ENCODE measurements at regions not wholly inside any gene's neighbourhood (a gene's known extent, or its start where the extent isn't known, plus 50 kb on each side); places are given as distances from the start of the nearest gene placed in this dataset.
"Not testable (repeated sequence)": the region's sequence is repeated elsewhere in the genome, so short reads cannot be mapped to it uniquely, and the experiment has no call there.

DNA sequence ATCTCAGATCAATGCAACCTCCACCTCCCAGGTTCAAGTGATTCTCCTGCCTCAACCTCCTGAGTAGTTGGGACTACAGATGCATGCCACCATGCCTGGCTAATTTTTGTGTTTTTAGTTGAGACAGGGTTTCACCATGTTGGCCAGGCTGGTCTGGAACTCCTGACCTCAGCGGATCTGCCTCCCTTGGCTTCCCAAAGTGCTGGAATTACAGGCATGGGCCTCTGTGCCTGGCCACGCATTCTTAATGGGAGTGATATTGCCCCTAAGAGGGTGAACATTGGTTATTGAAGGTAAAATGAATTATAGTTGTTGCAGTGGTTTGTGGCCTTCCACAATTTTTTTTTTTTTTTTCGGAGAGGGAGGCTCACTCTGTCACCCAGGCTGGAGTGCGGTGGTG, 309.5 kb upstream of the ZNF337 start:
- not testable (repeated sequence) for H3K27ac ChIP-seq (ENCODE audit: low read length); H3K9me3 ChIP-seq (ENCODE audit: control insufficient read depth in 1 of 2, low read length in 2 of 2); H3K36me3 ChIP-seq (ENCODE audit: control insufficient read depth in 1 of 2, insufficient read depth in 2 of 2, low read length in 2 of 2); H3K4me1 ChIP-seq (ENCODE audit: control insufficient read depth in 1 of 2, insufficient read depth in 2 of 2, low read length in 2 of 2); H3K27me3 ChIP-seq (ENCODE audit: low read depth, low read length); H3K4me3 ChIP-seq (ENCODE audit: low read depth in 1 of 2, low read length in 2 of 2)

DNA sequence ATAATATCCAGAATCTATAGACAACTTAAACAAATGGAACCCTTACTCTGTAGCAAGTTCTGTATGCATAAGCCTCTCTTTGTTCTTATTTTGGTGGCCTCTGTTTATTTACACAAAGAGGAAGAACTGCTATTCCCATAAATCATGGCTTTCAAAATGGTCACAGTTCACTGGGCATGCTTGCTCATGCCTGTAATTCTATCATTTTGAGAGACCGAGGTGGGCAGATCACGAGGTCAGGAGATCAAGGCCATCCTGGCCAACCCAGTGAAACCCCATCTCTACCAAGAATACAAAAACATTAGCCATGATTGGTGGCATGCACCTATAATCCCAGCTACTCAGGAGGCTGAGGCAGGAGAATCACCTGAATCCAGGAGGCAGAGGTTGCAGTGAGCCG, 307.3 kb upstream of the ZNF337 start:
- H3K4me1 ChIP-seq (ENCODE audit: control insufficient read depth in 1 of 2, insufficient read depth in 2 of 2, low read length in 2 of 2); H3K9me3 ChIP-seq (ENCODE audit: control insufficient read depth in 1 of 2, low read length in 2 of 2); H3K36me3 ChIP-seq (ENCODE audit: control insufficient read depth in 1 of 2, insufficient read depth in 2 of 2, low read length in 2 of 2); H3K27ac ChIP-seq (ENCODE audit: low read length); H3K27me3 ChIP-seq (ENCODE audit: low read depth, low read length); H3K4me3 ChIP-seq (ENCODE audit: low read depth in 1 of 2, low read length in 2 of 2): not testable (repeated sequence)

DNA sequence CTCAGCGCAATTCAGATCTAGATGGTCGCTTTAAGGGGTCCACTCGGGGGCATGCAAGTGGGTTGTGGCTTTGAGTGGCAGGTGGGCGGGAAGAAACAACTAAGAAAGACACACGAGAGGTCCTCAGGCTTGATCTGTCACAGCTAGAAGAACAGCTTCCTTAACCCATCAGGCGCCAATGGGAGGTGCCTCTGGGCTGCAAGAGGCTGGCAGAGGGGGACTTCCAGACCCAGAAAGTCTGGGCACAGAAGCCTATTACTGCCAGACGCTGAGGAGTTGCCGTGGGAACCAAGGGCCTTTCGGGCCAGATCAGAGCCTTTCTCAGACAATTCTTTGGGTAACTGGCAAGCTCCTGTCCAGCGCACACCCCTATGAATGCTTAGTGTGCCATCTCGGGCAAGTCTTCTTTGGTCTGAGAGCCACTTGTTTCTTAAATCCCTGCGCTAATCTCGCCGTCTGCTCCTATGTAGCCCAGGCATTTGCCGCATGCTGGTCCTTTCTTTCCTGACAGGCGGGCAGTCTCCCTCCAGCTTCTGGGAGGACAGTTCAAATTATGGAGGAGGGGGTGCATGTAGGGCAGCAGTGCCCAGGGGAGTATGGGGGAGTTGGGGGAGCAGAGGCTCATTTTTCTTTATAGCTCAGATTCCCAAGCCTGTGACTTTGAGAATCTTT, 300.9 kb upstream of the ZNF337 start:
- not testable (repeated sequence) for H3K27ac ChIP-seq (ENCODE audit: low read length); H3K4me3 ChIP-seq (ENCODE audit: low read depth in 1 of 2, low read length in 2 of 2); H3K4me1 ChIP-seq (ENCODE audit: control insufficient read depth in 1 of 2, insufficient read depth in 2 of 2, low read length in 2 of 2); H3K9me3 ChIP-seq (ENCODE audit: control insufficient read depth in 1 of 2, low read length in 2 of 2); H3K36me3 ChIP-seq (ENCODE audit: control insufficient read depth in 1 of 2, insufficient read depth in 2 of 2, low read length in 2 of 2); H3K27me3 ChIP-seq (ENCODE audit: low read depth, low read length)

DNA sequence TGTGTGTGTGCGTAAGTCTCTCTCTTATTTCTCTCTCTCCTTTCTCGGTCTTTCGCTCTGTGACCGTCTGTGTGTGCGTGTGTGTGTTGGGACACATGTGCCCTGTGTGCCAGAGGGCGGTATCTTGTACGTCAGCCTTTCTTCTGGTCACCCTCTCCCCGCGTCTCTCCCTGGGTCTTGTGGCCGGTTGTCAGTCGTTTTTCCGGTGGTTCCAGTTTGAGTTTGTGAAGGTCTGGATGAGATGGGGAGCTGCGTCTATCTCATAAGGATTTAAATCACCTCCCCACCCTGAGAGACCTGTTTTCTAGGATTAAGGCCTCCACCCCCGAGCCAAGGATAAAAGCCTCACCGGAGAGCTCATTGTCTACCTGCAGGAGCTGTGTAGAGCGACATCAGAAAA, 295.5 kb upstream of the ZNF337 start:
- Histone ChIP-seq H3K9me3 (ENCODE audit: control insufficient read depth in 1 of 2, low read length in 2 of 2) (no peaks in the 10 kb centered on the region), H3K4me1 (ENCODE audit: control insufficient read depth in 1 of 2, insufficient read depth in 2 of 2, low read length in 2 of 2) (no peaks in the 10 kb centered on the region), H3K4me3 (ENCODE audit: low read depth in 1 of 2, low read length in 2 of 2) (no peak overlapping the region), H3K27me3 (ENCODE audit: low read depth, low read length) (no peaks in the 10 kb centered on the region), H3K27ac (ENCODE audit: low read length) (no peak overlapping the region), H3K36me3 (ENCODE audit: control insufficient read depth in 1 of 2, insufficient read depth in 2 of 2, low read length in 2 of 2) (no peaks in the 10 kb centered on the region)

DNA sequence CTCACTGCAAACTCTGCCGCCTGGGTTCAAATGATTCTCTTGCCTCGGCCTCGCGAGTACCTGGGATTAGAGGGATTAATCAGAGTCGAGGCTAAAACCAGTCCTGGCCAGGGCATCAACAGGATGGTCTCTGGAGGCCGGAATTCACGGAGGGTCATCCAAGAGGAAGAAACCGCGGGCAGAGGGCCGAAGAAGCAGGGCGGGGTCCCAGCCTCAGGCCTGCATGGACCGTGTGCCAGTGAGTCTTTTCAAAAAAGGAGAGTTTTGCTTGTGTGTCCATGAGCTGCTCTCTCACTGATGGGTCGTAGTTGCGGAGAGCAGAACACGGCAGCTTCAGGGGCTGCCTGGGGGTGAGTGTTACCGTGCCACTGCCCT, 295.1 kb upstream of the ZNF337 start:
- no peak overlapping the region for H3K27ac ChIP-seq (ENCODE audit: low read length)
- H3K36me3 ChIP-seq (ENCODE audit: control insufficient read depth in 1 of 2, insufficient read depth in 2 of 2, low read length in 2 of 2) = no peaks in the 10 kb centered on the region
- H3K9me3 ChIP-seq (ENCODE audit: control insufficient read depth in 1 of 2, low read length in 2 of 2) = no peaks in the 10 kb centered on the region
- H3K4me3 ChIP-seq (ENCODE audit: low read depth in 1 of 2, low read length in 2 of 2) = no peak overlapping the region
- H3K4me1 ChIP-seq (ENCODE audit: control insufficient read depth in 1 of 2, insufficient read depth in 2 of 2, low read length in 2 of 2) = no peaks in the 10 kb centered on the region
- no peaks in the 10 kb centered on the region for H3K27me3 ChIP-seq (ENCODE audit: low read depth, low read length)

DNA sequence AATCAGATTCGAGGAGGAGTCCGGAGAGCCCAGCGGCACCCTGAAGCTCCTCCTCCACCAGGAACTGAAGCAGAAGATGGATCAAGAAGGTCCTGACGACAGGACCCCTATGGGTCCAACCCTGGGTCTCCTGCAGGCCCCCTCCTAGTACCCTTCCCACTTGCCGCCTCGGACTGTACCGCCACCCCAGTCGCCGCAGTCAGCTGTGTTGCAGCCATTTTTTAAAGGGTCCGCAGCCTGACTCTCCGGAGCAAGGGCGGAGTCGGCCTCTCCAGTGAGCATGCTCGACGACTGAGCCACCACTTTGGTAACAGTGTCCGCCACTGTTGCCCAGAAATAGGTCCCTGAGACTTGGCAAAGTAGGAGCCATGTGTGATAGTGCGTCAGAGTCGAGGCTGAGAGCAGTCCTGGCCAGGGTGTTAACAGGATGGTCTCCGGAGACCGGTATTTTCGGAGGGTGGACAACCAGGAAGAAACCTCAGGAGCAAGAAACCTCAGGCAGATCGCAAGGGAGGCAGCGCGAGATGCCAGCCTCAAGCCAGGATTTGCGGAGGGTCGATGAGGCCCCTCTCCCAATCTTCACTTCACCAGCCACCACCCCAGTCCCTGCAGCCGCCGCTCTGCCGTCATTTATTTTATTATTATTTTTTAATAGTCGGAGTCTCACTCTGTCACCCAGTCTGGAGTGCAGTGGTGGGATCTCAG, 294.6 kb upstream of the ZNF337 start:
- H3K27ac ChIP-seq (ENCODE audit: low read length) = no peak overlapping the region
- no peaks in the 10 kb centered on the region for H3K9me3 ChIP-seq (ENCODE audit: control insufficient read depth in 1 of 2, low read length in 2 of 2)
- H3K36me3 ChIP-seq (ENCODE audit: control insufficient read depth in 1 of 2, insufficient read depth in 2 of 2, low read length in 2 of 2) = no peaks in the 10 kb centered on the region
- H3K27me3 ChIP-seq (ENCODE audit: low read depth, low read length) = no peaks in the 10 kb centered on the region
- no peak overlapping the region for H3K4me3 ChIP-seq (ENCODE audit: low read depth in 1 of 2, low read length in 2 of 2)
- H3K4me1 ChIP-seq (ENCODE audit: control insufficient read depth in 1 of 2, insufficient read depth in 2 of 2, low read length in 2 of 2) = no peaks in the 10 kb centered on the region

DNA sequence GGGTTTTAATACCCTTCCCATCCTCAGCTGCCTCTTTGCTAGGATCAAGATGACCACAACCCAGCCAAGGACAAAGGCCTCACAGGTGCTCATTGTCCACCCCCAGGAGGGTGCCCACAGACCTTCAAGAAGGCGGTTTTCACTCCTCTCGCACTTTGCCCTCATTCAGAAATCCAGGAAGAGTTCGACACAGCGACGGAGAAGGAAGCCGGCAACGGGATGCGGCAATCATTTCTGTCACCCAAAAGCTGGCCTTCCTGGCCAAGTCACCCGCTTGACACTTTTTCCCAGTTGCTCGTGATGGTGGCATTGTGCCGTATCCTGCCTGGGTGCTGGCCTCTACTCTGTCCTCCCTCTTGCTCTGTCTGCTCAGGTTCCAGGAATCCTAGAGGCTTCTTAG, 293.0 kb upstream of the ZNF337 start:
- H3K4me3 ChIP-seq (ENCODE audit: low read depth in 1 of 2, low read length in 2 of 2); H3K27me3 ChIP-seq (ENCODE audit: low read depth, low read length); H3K4me1 ChIP-seq (ENCODE audit: control insufficient read depth in 1 of 2, insufficient read depth in 2 of 2, low read length in 2 of 2); H3K36me3 ChIP-seq (ENCODE audit: control insufficient read depth in 1 of 2, insufficient read depth in 2 of 2, low read length in 2 of 2); H3K27ac ChIP-seq (ENCODE audit: low read length); H3K9me3 ChIP-seq (ENCODE audit: control insufficient read depth in 1 of 2, low read length in 2 of 2): not testable (repeated sequence)

DNA sequence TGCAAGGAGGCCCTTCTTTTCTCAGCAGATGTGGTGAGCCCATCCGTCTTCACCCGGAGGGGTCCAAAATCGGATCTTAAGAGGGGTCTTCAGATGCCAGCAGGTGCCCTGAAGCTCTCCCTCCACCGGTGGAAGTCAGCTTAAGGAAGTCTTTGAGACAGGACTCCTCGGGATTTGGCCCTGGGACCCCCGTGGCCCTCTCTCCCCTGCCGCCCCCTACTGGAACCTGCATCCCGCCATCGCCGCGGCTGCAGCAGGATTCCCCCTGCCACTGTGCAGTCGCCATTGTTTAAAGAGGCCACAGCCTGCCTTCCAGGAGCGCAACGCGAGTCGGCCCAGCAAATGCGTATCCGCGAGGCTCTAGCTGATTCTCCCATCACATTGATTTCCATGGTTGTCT, 292.5 kb upstream of the ZNF337 start:
- Histone ChIP-seq H3K4me3 (ENCODE audit: low read depth in 1 of 2, low read length in 2 of 2) (no peak overlapping the region), H3K27ac (ENCODE audit: low read length) (no peak overlapping the region), H3K9me3 (ENCODE audit: control insufficient read depth in 1 of 2, low read length in 2 of 2) (no peaks in the 10 kb centered on the region), H3K36me3 (ENCODE audit: control insufficient read depth in 1 of 2, insufficient read depth in 2 of 2, low read length in 2 of 2) (no peaks in the 10 kb centered on the region), H3K27me3 (ENCODE audit: low read depth, low read length) (no peaks in the 10 kb centered on the region), H3K4me1 (ENCODE audit: control insufficient read depth in 1 of 2, insufficient read depth in 2 of 2, low read length in 2 of 2) (no peaks in the 10 kb centered on the region)

DNA sequence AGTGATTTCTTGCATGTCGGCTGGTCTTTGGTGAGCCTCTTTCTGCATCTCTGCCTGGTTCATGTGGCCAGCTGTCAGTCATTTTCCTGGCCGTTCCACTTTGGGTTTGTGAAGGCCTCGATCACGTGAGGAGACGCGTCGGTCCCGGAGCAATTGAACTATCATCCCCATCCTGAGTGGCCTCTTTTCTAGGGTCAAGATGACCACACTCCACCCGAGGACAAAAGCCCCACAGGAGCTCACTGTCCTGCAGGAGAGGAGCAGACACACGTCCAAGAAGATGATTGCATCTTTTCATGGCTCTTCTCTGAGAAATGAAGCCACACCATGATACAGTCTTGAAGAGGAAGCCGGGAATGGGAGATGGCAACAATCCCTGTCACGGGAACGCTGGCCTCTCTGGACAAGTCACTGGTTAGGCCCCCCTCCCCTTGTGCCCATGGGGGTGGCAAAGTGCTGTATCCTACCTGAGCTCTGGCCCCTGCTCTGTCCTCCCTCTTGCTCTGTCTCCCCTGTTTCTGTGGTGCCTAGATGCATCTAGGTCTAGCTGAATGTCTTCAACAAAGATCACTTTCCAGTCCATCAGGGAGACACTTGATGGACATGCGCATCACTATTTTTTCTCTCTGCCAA, 291.4 kb upstream of the ZNF337 start:
- H3K27me3 ChIP-seq (ENCODE audit: low read depth, low read length); H3K36me3 ChIP-seq (ENCODE audit: control insufficient read depth in 1 of 2, insufficient read depth in 2 of 2, low read length in 2 of 2); H3K27ac ChIP-seq (ENCODE audit: low read length): not testable (repeated sequence)

DNA sequence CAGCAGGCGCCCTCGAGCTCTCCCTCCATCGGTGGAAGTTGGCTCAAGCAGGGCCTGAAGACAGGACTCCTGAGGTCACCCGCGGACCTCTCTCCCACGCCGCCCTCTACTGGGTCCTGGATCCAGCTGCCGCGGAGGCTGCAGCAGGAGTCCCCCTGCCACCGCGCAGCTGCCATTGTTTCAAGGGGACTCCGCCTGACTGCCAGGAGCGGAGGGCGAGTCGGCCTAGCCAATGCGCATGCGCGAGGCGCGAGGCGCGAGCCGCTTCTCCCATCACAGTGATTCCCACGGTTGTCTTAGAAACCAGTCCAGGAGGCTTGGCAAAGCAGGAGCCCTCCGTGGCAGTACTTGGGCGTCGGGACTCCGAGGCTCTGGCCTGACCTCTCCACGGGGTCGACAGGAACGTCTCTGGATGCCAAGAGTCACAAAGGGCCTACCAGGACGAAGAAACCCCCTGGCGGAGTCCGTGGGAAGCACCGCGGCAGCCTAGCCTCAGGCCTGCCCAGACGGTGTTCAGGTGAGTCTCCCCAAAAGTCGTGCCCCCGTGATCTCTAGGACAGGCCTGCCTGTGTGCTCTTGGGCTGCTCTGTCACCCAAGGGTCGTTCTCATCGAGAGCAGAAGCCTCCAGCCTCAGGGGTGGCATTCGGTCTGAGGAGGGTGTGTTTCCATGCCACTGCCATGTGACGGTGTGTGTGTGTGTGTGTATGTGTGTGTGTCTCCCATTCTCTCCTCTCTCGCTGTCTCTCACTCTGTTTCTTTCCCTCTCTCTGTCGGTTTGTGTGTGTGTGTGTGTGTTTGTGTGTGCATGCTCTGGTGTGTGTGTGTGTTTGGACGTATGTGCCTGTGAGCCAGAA, 290.6 kb upstream of the ZNF337 start:
- no peaks in the 10 kb centered on the region for H3K4me1 ChIP-seq (ENCODE audit: control insufficient read depth in 1 of 2, insufficient read depth in 2 of 2, low read length in 2 of 2)
- no peaks in the 10 kb centered on the region for H3K27me3 ChIP-seq (ENCODE audit: low read depth, low read length)
- no peaks in the 10 kb centered on the region for H3K36me3 ChIP-seq (ENCODE audit: control insufficient read depth in 1 of 2, insufficient read depth in 2 of 2, low read length in 2 of 2)
- H3K27ac ChIP-seq (ENCODE audit: low read length) = no peak overlapping the region
- H3K9me3 ChIP-seq (ENCODE audit: control insufficient read depth in 1 of 2, low read length in 2 of 2) = no peaks in the 10 kb centered on the region
- H3K4me3 ChIP-seq (ENCODE audit: low read depth in 1 of 2, low read length in 2 of 2) = peak overlapping the region in 1 of 2 donors; percentile 63

More for the DNA sequence above, 291.4 kb upstream of the ZNF337 start:
- H3K4me1 ChIP-seq (ENCODE audit: control insufficient read depth in 1 of 2, insufficient read depth in 2 of 2, low read length in 2 of 2); H3K9me3 ChIP-seq (ENCODE audit: control insufficient read depth in 1 of 2, low read length in 2 of 2); H3K4me3 ChIP-seq (ENCODE audit: low read depth in 1 of 2, low read length in 2 of 2): not testable (repeated sequence)

DNA sequence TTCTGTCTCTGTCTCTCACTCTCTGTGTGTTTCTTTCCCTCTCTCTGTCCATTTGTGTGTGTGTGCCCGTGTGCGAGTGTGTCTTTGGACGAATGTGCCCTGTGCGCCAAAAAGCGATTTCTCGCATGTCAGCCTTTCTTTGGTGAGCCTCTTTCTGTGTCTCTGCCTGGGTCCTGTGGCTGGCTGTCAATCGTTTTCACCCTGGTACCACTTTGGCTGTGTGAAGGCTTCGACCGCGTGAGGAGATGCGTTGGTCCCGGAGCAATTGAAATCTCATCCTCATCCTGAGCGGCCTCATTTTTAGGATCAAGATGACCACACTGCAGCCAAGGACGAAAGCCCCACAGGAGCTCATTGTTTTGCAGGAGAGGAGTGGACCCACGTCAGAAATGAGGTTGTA, 288.9 kb upstream of the ZNF337 start:
- Histone ChIP-seq H3K36me3 (ENCODE audit: control insufficient read depth in 1 of 2, insufficient read depth in 2 of 2, low read length in 2 of 2) (no peaks in the 10 kb centered on the region), H3K4me3 (ENCODE audit: low read depth in 1 of 2, low read length in 2 of 2) (no peak overlapping the region)

More for the DNA sequence above, 288.9 kb upstream of the ZNF337 start:
- H3K9me3 ChIP-seq (ENCODE audit: control insufficient read depth in 1 of 2, low read length in 2 of 2) = no peaks in the 10 kb centered on the region
- no peaks in the 10 kb centered on the region for H3K4me1 ChIP-seq (ENCODE audit: control insufficient read depth in 1 of 2, insufficient read depth in 2 of 2, low read length in 2 of 2)
- H3K27me3 ChIP-seq (ENCODE audit: low read depth, low read length) = no peaks in the 10 kb centered on the region
- H3K27ac ChIP-seq (ENCODE audit: low read length) = no peak overlapping the region

All from muscle layer of duodenum (tissue), 2 donors.